Nephron (organoid): ENCODE measurements at regions not wholly inside any gene's neighbourhood (a gene's known extent, or its start where the extent isn't known, plus 50 kb on each side); places are given as distances from the start of the nearest gene placed in this dataset.

ENCODE experiments used
- H3K27ac Mint-ChIP-seq, 3 experiments: 2 replicates each; pipeline ENCODE4 v1.8.0; 2020; ENCODE audit warnings: mixed read lengths in 3 of 3, mild to moderate bottlenecking in 2 of 3, moderate library complexity in 1 of 3
- H3K27me3 Mint-ChIP-seq: 2 replicates; pipeline ENCODE4 v1.8.0; 2021; ENCODE audit warnings: low read depth, mild to moderate bottlenecking, moderate library complexity, mixed read lengths
- H3K36me3 Mint-ChIP-seq: 2 replicates; pipeline ENCODE4 v1.8.0; 2020; ENCODE audit warnings: low read depth, mixed read lengths
- H3K4me1 Mint-ChIP-seq: 2 replicates; pipeline ENCODE4 v1.8.0; 2020; ENCODE audit warnings: mixed read lengths
- H3K4me3 Mint-ChIP-seq, 3 experiments: 2 replicates each; pipeline ENCODE4 v1.8.0; 2020; ENCODE audit warnings: mild to moderate bottlenecking in 3 of 3, mixed read lengths in 3 of 3, moderate library complexity in 2 of 3
- H3K9me3 Mint-ChIP-seq: 2 replicates; pipeline ENCODE4 v1.8.0; 2020; ENCODE audit warnings: mixed read lengths
- CTCF ChIP-seq, 3 experiments: fragments of 200-600 bp; sonication (generic); IDR thresholded peaks; one replicate each; pipeline ENCODE4 v1.5.0; 2021; ENCODE audit warnings: antibody characterized with exemption in 3 of 3; ENCODE audit not compliant: unreplicated experiment in 3 of 3

GRCh38 chr9:26394025-26394424, 498.6 kb downstream of the CAAP1 start:
- H3K36me3 Mint-ChIP-seq, result no peaks in the 10 kb centered on the region
- H3K4me3 Mint-ChIP-seq, result no peak overlapping the region
- TF ChIP-seq CTCF (IDR thresholded peaks at IDR 0.05; ENCODE audit: unreplicated experiment in 3 of 3), result no peak
- no peaks in the 10 kb centered on the region for H3K27me3 Mint-ChIP-seq
- H3K27ac Mint-ChIP-seq, result no peak overlapping the region
- no peaks in the 10 kb centered on the region for H3K4me1 Mint-ChIP-seq
- peaks cover 19% of the 10 kb centered on the region for H3K9me3 Mint-ChIP-seq

GRCh38 chr9:26392639-26393038, 500.0 kb downstream of the CAAP1 start:
- no peak overlapping the region for H3K27ac Mint-ChIP-seq
- H3K9me3 Mint-ChIP-seq, result peaks cover 25% of the 10 kb centered on the region
- no peaks in the 10 kb centered on the region for H3K36me3 Mint-ChIP-seq
- no peak overlapping the region for H3K4me3 Mint-ChIP-seq
- no peaks in the 10 kb centered on the region for H3K27me3 Mint-ChIP-seq
- no peaks in the 10 kb centered on the region for H3K4me1 Mint-ChIP-seq
- no peak for TF ChIP-seq CTCF (IDR thresholded peaks at IDR 0.05; ENCODE audit: unreplicated experiment in 3 of 3)

GRCh38 chr9:26391036-26391435, 501.6 kb downstream of the CAAP1 start:
- H3K36me3 Mint-ChIP-seq, result no peaks in the 10 kb centered on the region
- H3K4me3 Mint-ChIP-seq, result no peak overlapping the region
- no peaks in the 10 kb centered on the region for H3K27me3 Mint-ChIP-seq
- TF ChIP-seq CTCF (IDR thresholded peaks at IDR 0.05; ENCODE audit: unreplicated experiment in 3 of 3), result no peak
- no peaks in the 10 kb centered on the region for H3K4me1 Mint-ChIP-seq
- no peak overlapping the region for H3K27ac Mint-ChIP-seq
- H3K9me3 Mint-ChIP-seq, result peaks cover 25% of the 10 kb centered on the region

- Mint-ChIP-seq H3K4me1 (no peaks in the 10 kb centered on the region), H3K36me3 (no peaks in the 10 kb centered on the region), H3K27ac (no peak overlapping the region), H3K9me3 (peaks cover 3% of the 10 kb centered on the region), H3K4me3 (no peak overlapping the region), H3K27me3 (peaks cover 4% of the 10 kb centered on the region)
- no peak for TF ChIP-seq CTCF (IDR thresholded peaks at IDR 0.05; ENCODE audit: unreplicated experiment in 3 of 3)
Measured at GRCh38 chr9:26375448-26375847, 517.2 kb downstream of the CAAP1 start.

GRCh38 chr9:26373616-26374015, 519.0 kb downstream of the CAAP1 start:
- TF ChIP-seq CTCF (IDR thresholded peaks at IDR 0.05; ENCODE audit: unreplicated experiment in 3 of 3), result no peak
- H3K27ac Mint-ChIP-seq, result no peak overlapping the region
- no peak overlapping the region for H3K4me3 Mint-ChIP-seq
- H3K27me3 Mint-ChIP-seq, result peaks cover 4% of the 10 kb centered on the region
- H3K36me3 Mint-ChIP-seq, result no peaks in the 10 kb centered on the region
- H3K4me1 Mint-ChIP-seq, result no peaks in the 10 kb centered on the region
- H3K9me3 Mint-ChIP-seq, result no peaks in the 10 kb centered on the region

GRCh38 chr9:26371236-26371635, 521.4 kb downstream of the CAAP1 start:
- no peaks in the 10 kb centered on the region for H3K27me3 Mint-ChIP-seq
- no peaks in the 10 kb centered on the region for H3K4me1 Mint-ChIP-seq
- no peak for TF ChIP-seq CTCF (IDR thresholded peaks at IDR 0.05; ENCODE audit: unreplicated experiment in 3 of 3)
- no peak overlapping the region for H3K27ac Mint-ChIP-seq
- H3K4me3 Mint-ChIP-seq, result no peak overlapping the region
- H3K36me3 Mint-ChIP-seq, result no peaks in the 10 kb centered on the region
- no peaks in the 10 kb centered on the region for H3K9me3 Mint-ChIP-seq
